GM21515 (cell line): ENCODE measurements at regions not wholly inside any gene's neighbourhood (a gene's known extent, or its start where the extent isn't known, plus 50 kb on each side); places are given as distances from the start of the nearest gene placed in this dataset.
"Not testable (repeated sequence)": the region's sequence is repeated elsewhere in the genome, so short reads cannot be mapped to it uniquely, and the experiment has no call there.

Experiments
- ATAC-seq: cut with Tn5 transposase; IDR thresholded peaks from one replicate; pipeline ENCODE4 v1.9.1; 2021; ENCODE audit not compliant: unreplicated experiment

- ATAC-seq = peak; percentile 99
Measured at GRCh38 chr7:121530227-121531174, 134.4 kb upstream of the FAM3C start.

GRCh38 chr7:121529003-121529402, 132.9 kb upstream of the FAM3C start:
- ATAC-seq = no peak

DNA sequence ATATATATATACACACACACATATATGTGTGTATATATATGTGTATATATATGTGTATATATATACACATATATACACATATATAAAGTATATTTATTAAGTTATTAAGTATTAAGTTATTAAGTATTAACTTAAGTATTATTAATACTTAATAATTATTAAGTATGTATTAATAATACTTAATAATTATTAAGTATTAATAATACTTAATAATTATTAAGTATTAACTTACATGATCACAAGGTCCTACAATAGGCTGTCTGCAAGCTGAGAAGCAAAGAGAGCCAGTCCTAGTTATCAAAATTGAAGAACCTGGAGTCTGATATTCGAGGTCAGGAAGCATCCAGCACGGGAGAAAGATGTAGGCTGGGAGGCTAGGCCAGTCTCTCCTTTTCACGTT, 130.1 kb upstream of the FAM3C start:
- not testable (repeated sequence) for ATAC-seq

GRCh38 chr7:121525155-121525819, 129.2 kb upstream of the FAM3C start:
- ATAC-seq = no peak

DNA sequence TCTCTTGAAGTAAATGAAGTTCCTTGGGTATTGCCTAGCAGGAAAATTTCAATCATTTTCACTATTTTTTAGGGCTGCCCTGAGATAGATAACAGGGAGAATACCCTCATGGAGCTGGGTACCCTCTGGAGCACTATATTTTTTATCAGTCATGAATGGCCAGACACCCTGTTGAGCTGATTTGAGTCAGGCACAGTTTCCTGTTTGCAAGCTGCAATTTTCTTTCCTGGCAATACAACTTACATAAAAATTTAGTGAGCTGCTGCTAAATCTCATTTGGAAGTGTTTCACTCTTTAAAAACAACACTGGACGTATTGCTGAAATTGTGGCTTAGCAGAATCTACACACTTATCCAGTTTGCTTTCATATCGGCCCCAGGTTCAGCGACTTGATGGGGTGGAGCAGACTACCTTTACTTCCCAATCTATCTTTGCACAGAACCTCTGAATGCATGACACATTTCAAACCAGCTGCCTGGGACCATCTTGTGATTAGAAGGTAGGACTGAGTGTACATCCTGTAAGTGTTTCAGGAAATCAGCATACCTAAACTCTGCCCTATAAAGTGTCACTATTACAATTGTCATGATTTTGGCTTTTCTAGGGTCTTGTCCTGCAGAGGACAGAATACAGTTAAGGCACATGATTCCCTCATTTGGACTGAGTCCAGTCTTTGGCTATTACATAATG, 125.7 kb upstream of the FAM3C start:
- no peak for ATAC-seq

DNA sequence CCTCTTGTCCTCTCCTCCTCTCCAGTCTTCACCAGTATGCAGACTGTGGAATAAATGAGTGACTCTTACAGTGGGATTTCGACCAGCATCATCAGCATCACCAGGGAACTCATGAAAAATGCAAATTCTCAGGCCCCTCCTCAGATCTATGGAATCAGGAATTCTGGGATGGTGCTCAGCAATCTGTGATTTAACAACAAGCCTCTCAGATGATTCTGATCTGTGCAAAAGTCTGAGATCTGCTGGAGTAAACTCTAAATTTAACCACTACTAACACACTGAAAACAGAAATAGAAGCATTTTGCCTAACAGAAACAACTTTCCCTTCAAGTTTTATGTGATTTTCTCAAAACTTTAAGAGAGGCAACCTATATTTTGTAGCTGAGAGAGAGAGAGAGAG, 124.8 kb upstream of the FAM3C start:
- no peak for ATAC-seq

DNA sequence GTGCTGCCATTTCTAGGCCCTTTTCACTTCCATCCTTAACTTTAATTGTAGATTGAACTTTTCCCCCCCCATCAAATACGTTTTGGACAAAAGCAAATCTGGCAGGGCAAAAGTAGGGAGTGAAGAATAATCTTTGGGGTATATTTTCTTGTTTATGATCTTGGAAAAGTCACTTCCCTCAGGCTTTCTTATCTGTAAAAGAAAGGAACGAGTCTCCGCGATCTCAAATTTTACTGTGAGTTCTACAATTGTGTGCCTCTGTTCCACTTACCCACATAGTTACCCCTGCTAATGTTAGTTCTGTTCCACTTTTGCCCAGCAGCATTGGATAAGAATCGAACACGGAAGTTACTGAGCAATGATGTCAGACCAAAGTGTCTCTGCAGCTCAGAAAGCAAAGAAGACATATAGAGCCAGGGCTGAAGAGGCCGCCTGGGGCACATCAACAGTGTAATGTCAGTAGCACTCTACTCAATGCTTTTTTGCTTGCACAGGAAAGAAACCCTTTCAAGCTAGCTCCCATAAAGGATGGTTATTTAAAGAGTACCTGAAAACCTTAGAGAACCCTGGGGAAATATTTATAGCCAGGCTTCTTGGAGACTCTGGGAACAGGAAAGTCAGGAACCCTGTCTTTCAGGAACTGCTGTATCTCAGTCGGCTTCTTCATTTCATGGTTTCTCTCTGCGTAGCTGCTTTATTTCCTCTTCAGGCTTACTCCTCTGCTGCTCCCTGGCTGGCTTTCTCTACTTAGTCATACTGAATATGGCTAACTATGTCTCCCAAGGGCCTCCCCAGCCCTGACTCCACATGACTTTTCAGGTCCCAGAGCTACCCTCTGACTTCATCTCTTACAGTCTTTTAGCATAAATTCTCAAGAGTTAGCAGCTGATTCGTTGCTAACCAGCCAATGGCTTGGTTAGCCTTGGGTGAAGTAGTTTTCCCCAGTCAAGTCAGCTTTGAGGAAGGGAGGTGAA, 123.7 kb upstream of the FAM3C start:
- ATAC-seq = peak; percentile 87

GRCh38 chr7:121517591-121517990, 121.5 kb upstream of the FAM3C start:
- no peak for ATAC-seq

GRCh38 chr7:121516821-121517220, 120.7 kb upstream of the FAM3C start:
- no peak for ATAC-seq

GRCh38 chr7:121515630-121516401, 119.7 kb upstream of the FAM3C start:
- no peak for ATAC-seq

GRCh38 chr7:121515229-121515628, 119.1 kb upstream of the FAM3C start:
- no peak for ATAC-seq

- no peak for ATAC-seq
Measured at GRCh38 chr7:121513105-121513504, 117.0 kb upstream of the FAM3C start.

DNA sequence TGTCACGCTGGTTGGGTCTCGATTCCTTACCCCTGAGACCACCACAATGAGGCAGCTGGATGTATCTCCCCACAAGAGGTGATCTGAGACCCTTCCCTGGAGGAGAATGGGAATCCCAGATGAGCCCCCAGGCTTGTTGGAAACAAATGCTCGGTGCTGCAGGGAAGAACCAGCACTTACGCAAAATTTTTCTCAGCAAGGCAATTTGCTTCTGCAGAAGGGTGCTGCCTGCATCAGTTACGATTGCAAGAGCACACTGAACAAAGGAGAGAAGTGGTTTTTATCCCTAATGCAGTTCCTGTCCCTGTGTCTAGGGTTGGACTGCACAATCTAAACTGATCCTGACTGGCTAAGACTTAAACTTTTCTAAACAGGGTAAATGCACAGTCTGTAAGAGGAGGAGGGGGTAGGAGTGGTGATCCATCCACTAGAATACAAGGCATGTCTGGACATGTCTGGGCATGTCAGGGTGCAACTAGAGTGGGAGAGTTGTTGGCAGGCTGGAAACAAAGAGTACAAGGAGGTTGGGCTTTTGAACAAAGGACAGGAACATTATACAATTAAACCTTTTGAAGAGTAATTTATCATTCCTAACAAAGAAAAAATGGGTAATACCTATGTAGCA, 114.9 kb upstream of the FAM3C start:
- no peak for ATAC-seq

DNA sequence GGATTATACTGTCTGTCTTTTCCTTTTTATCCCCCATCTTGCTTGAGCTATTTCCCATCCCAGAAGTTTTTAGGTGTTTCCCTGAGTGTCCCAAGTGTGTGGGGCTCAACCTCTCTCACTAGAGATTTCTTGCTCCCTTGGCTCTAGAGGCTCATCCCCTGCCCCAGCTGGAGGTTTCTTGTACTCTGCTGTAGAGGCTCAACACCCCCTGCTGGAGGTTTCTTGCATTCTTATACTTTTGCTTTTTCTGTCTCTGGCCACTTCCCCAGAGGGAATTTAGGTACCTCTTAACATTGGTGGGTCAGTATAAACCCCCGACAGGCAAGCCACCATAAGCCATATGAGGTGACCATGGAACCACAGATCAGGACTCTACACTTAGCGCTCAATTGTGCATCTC, 114.2 kb upstream of the FAM3C start:
- no peak for ATAC-seq

- no peak for ATAC-seq
Measured at GRCh38 chr7:121505540-121506182, 109.6 kb upstream of the FAM3C start.

GRCh38 chr7:121505021-121505420, 108.9 kb upstream of the FAM3C start:
- ATAC-seq = no peak

DNA sequence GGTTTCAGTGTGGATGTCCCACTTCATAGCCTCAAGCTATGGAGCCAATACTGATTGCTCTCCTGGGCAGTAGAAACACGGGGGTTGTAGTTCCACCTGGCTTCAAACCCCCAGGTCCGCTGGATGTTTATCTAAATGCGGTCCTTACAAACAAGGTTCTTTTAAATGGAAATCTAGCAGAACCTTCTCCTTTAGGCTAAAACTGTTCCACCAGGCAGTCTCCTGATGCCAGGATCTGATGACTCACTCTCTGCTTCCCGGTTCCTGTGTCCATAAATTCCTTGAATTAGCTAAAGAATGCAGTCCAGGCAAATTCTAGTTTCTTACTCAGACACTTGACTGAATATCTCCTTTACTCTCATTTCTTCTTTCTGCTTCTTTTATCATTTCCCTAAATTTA, 108.4 kb upstream of the FAM3C start:
- no peak for ATAC-seq

DNA sequence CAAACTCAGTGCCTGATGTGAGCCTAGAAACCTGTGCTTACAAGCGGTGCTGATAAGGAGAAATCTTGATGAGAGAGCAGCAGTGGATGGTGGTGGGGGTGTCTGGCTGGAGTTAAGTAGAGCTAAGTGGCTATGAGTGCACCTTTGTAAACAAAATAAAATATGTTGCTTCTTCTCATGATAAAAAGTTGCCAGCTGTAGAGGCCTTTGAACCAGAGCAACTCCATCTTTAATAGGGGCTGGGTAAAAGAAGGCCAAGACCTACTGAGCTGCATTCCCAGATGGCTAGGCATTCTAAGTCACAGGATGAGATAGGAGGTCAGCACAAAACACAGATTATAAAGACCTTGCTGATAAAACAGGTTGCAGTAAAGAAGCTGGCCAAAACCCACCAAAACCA, 107.6 kb upstream of the FAM3C start:
- no peak for ATAC-seq

- no peak for ATAC-seq
Measured at GRCh38 chr7:121503039-121503438, 106.9 kb upstream of the FAM3C start.
